H1 (cell line): ENCODE measurements at regions not wholly inside any gene's neighbourhood (a gene's known extent, or its start where the extent isn't known, plus 50 kb on each side); places are given as distances from the start of the nearest gene placed in this dataset.

Source experiments
- CTCF ChIA-PET: fragments of 300-600 bp; sonication (Branson Sonifier 250); formaldehyde crosslinking; loops from one replicate; lab custom pipeline; 2021; ENCODE audit not compliant: partially characterized antibody; lab: Charles Lee
- POLR2A ChIA-PET: fragments of 300-600 bp; sonication (Branson Sonifier 250); formaldehyde crosslinking; loops from one replicate; lab custom pipeline; 2021; ENCODE audit warnings: inconsistent platforms; ENCODE audit not compliant: partially characterized antibody; lab: Charles Lee
- DNase-seq, 2 experiments: peaks; one replicate each; pipeline versions ENCODE4 v3.0.0 to v3.0.0-alpha.2; 2010 to 2022; ENCODE audit warnings: low spot score in 2 of 2, low read depth in 1 of 2, mixed read lengths in 1 of 2
- FAIRE-seq: peaks from 2 replicates; lab custom pipeline; 2011; peaks lifted over from hg19 to GRCh38; lab: Jason Lieb, UNC
- H2AFZ ChIP-seq: 2 replicates; pipeline ENCODE4 v1.8.1; 2012; ENCODE audit warnings: low read length, inconsistent platforms
- H2AK5ac ChIP-seq: 2 replicates; pipeline ENCODE4 v1.6.1; 2013; ENCODE audit warnings: low read depth, low read length
- H2BK120ac ChIP-seq: replicated peaks from 2 replicates; pipeline ENCODE3; 2013; ENCODE audit warnings: low read depth, low read length, inconsistent platforms
- H2BK12ac ChIP-seq: 2 replicates; pipeline ENCODE4 v1.6.1; 2013; ENCODE audit warnings: low read depth, low read length
- H2BK15ac ChIP-seq: 2 replicates; pipeline ENCODE4 v1.6.1; 2013; ENCODE audit warnings: low read length
- H2BK20ac ChIP-seq: 2 replicates; pipeline ENCODE4 v1.6.1; 2013; ENCODE audit warnings: low read length
- H2BK5ac ChIP-seq: 2 replicates; pipeline ENCODE4 v1.6.1; 2013; ENCODE audit warnings: low read depth, low read length
- H3K14ac ChIP-seq: 2 replicates; pipeline ENCODE4 v1.6.1; 2013; ENCODE audit warnings: inconsistent platforms; ENCODE audit not compliant: insufficient read length
- H3K18ac ChIP-seq: 2 replicates; pipeline ENCODE4 v1.6.1; 2013; ENCODE audit warnings: low read length; ENCODE audit errors: extremely low read depth
- H3K23ac ChIP-seq: 2 replicates; pipeline ENCODE4 v1.6.1; 2013; ENCODE audit warnings: inconsistent platforms; ENCODE audit not compliant: insufficient read length
- H3K23me2 ChIP-seq: 2 replicates; pipeline ENCODE4 v1.6.1; 2013; ENCODE audit warnings: low read depth, low read length
- H3K27ac ChIP-seq: 2 replicates; pipeline ENCODE4 v1.6.1; 2011; ENCODE audit warnings: low read depth, low read length, inconsistent platforms
- H3K27me3 ChIP-seq, 4 experiments: replicated peaks in 1 of 4; 1 replicate in 1 of 4; 2 replicates in 3 of 4; pipeline versions ENCODE4 v1.6.1 to v1.8.1; 2011 to 2013; ENCODE audit warnings: low read length in 3 of 4, mild to moderate bottlenecking in 3 of 4, inconsistent platforms in 2 of 4, mixed read lengths in 2 of 4, moderate library complexity in 1 of 4; ENCODE audit not compliant: control insufficient read depth in 3 of 4, insufficient read depth in 3 of 4; ENCODE audit errors: extremely low read depth in 1 of 4
- H3K36me3 ChIP-seq, 4 experiments: 2 replicates each; pipeline versions ENCODE4 v1.6.1 to v1.8.1; 2011 to 2013; ENCODE audit warnings: mild to moderate bottlenecking in 4 of 4, low read length in 3 of 4, moderate library complexity in 2 of 4, control low read depth in 1 of 4, inconsistent platforms in 1 of 4; ENCODE audit not compliant: insufficient read depth in 4 of 4, control insufficient read depth in 2 of 4
- H3K4ac ChIP-seq: replicated peaks from 2 replicates; pipeline ENCODE3; 2013; ENCODE audit warnings: low read length, low read depth, mixed read lengths, inconsistent platforms; ENCODE audit not compliant: insufficient read length
- H3K4me1 ChIP-seq, 4 experiments: replicated peaks in 1 of 4; 1 replicate in 1 of 4; 2 replicates in 3 of 4; pipeline versions ENCODE4 v1.6.1 to v1.8.1; 2011 to 2013; ENCODE audit warnings: low read length in 3 of 4, inconsistent platforms in 2 of 4, mixed read lengths in 1 of 4; ENCODE audit not compliant: insufficient read depth in 4 of 4, control insufficient read depth in 3 of 4
- H3K4me2 ChIP-seq, 2 experiments: 2 replicates each; pipeline versions ENCODE4 v1.6.1 to v1.8.1; 2011 to 2013; ENCODE audit warnings: low read depth in 2 of 2, low read length in 2 of 2, control low read depth in 1 of 2, inconsistent platforms in 1 of 2, mild to moderate bottlenecking in 1 of 2; ENCODE audit not compliant: insufficient read depth in 1 of 2
- H3K4me3 ChIP-seq, 4 experiments: fragments of 200-600, 300-600 bp in 1 of 4; sonication (generic), shearing (Covaris generic), sonication (Bioruptor Twin) in 1 of 4; 2 replicates each; pipeline versions ENCODE4 v1.5.1 to v1.8.1; 2011 to 2016; ENCODE audit warnings: low read length in 4 of 4, low read depth in 3 of 4, control low read depth in 2 of 4, inconsistent platforms in 2 of 4, mild to moderate bottlenecking in 2 of 4, mixed read lengths in 1 of 4, moderate library complexity in 1 of 4; ENCODE audit not compliant: insufficient read depth in 2 of 4; ENCODE audit errors: extremely low read depth in 1 of 4
- H3K56ac ChIP-seq: replicated peaks from 2 replicates; pipeline ENCODE3; 2013; ENCODE audit warnings: low read depth, mild to moderate bottlenecking, mixed read lengths, low read length, inconsistent platforms; ENCODE audit not compliant: insufficient read length
- H3K79me1 ChIP-seq: 2 replicates; pipeline ENCODE4 v1.6.1; 2013; ENCODE audit warnings: low read depth, low read length, control low read depth
- H3K79me2 ChIP-seq, 2 experiments: 2 replicates each; pipeline versions ENCODE4 v1.6.1 to v1.8.1; 2012 to 2013; ENCODE audit warnings: low read length in 2 of 2, mild to moderate bottlenecking in 2 of 2, inconsistent platforms in 1 of 2; ENCODE audit not compliant: insufficient read depth in 2 of 2, control insufficient read depth in 1 of 2
- H3K9ac ChIP-seq, 4 experiments: replicated peaks in 1 of 4; 1 replicate in 1 of 4; 2 replicates in 3 of 4; pipeline versions ENCODE4 v1.6.1 to v1.8.1; 2011 to 2013; ENCODE audit warnings: low read depth in 3 of 4, low read length in 3 of 4, control low read depth in 2 of 4, mild to moderate bottlenecking in 2 of 4, moderate library complexity in 2 of 4, inconsistent platforms in 1 of 4; ENCODE audit errors: extremely low read depth in 1 of 4
- H3K9me3 ChIP-seq, 2 experiments: 2 replicates each; pipeline versions ENCODE4 v1.6.1 to v1.8.1; 2012 to 2013; ENCODE audit warnings: mild to moderate bottlenecking in 2 of 2, moderate library complexity in 2 of 2, control low read depth in 1 of 2, inconsistent platforms in 1 of 2, low read depth in 1 of 2, low read length in 1 of 2, mixed read lengths in 1 of 2; ENCODE audit not compliant: insufficient read depth in 2 of 2
- H4K20me1 ChIP-seq, 2 experiments: replicated peaks in 1 of 2; 2 replicates each; pipeline versions ENCODE3 to v1.8.1; 2011 to 2013; ENCODE audit warnings: inconsistent platforms in 2 of 2, low read length in 2 of 2, mild to moderate bottlenecking in 1 of 2; ENCODE audit not compliant: insufficient read depth in 2 of 2, control insufficient read depth in 1 of 2
- H4K5ac ChIP-seq: 2 replicates; pipeline ENCODE4 v1.6.1; 2013; ENCODE audit warnings: low read length, low read depth, mixed read lengths, inconsistent platforms; ENCODE audit not compliant: insufficient read length
- H4K8ac ChIP-seq: 2 replicates; pipeline ENCODE4 v1.8.0; 2013; ENCODE audit warnings: mild to moderate bottlenecking, moderate library complexity, low read length, inconsistent platforms; ENCODE audit not compliant: insufficient read depth; ENCODE audit errors: extremely low read depth
- H4K91ac ChIP-seq: replicated peaks from 2 replicates; pipeline ENCODE3; 2013; ENCODE audit warnings: low read length, mixed read lengths, inconsistent platforms; ENCODE audit not compliant: insufficient read length
- BRCA1 ChIP-seq: IDR thresholded peaks from 2 replicates; pipeline ENCODE4 v1.6.1; 2012; ENCODE audit warnings: low read depth, low read length, improper control_type of control experiment
- HDAC2 ChIP-seq, 2 experiments: fragments of 300-600 bp in 1 of 2; sonication (generic) in 1 of 2; IDR thresholded peaks; 2 replicates each; pipeline ENCODE4 v1.6.1; 2011 to 2012; ENCODE audit warnings: low read depth in 2 of 2, low read length in 2 of 2, mild to moderate bottlenecking in 2 of 2, moderate library complexity in 2 of 2, borderline replicate concordance in 1 of 2, inconsistent platforms in 1 of 2
- PHF8 ChIP-seq: fragments of 200-600 bp; sonication (generic); conservative IDR thresholded peaks from 2 replicates; pipeline ENCODE4 v1.7.1; 2012; ENCODE audit warnings: low read depth, mild to moderate bottlenecking, inconsistent platforms, low read length, moderate library complexity
- RBBP5 ChIP-seq: IDR thresholded peaks from 2 replicates; pipeline ENCODE4 v1.7.1; 2012; ENCODE audit warnings: low read depth, mild to moderate bottlenecking, inconsistent platforms, low read length, moderate library complexity, borderline replicate concordance
- TEAD4 ChIP-seq: IDR thresholded peaks from 2 replicates; pipeline ENCODE4 v1.6.1; 2012; ENCODE audit warnings: low read depth, low read length, inconsistent platforms, mixed read lengths
- WGBS, 2 experiments: shearing (Covaris generic) in 1 of 2; methylation state at CpG; one replicate each; pipeline versions ENCODE4 v1.1.6 to v1.1.7; 2013 to 2015; ENCODE audit warnings: low lambda C conversion rate in 2 of 2, mixed read lengths in 2 of 2, inconsistent platforms in 1 of 2, low coverage in 1 of 2, missing lambda C conversion rate in 1 of 2; ENCODE audit not compliant: insufficient replicate concordance in 2 of 2, insufficient coverage in 1 of 2, insufficient read length in 1 of 2; ENCODE audit errors: extremely low coverage in 1 of 2, missing lambda C conversion rate in 1 of 2; 5-methylcytosine and 5-hydroxymethylcytosine counted together

GRCh38 chr5:39475881-39476842, 51.4 kb upstream of the DAB2 start:
- Histone ChIP-seq H3K79me2 (no peaks in the 10 kb centered on the region), H3K9ac (no peak overlapping the region), H3K4me2 (no peak overlapping the region), H3K23me2 (no peaks in the 10 kb centered on the region), H2BK120ac (no peak overlapping the region), H3K4me1 (peaks cover 0 to 5% (median 1%) of the 10 kb centered on the region in 4 experiments; a peak in 2 of 7 replicates), H3K27ac (no peak overlapping the region), H2BK20ac (no peak overlapping the region), H3K4ac (no peak overlapping the region), H2BK12ac (no peak overlapping the region), H2AFZ (no peak overlapping the region), H4K8ac (no peak overlapping the region), H2AK5ac (no peak overlapping the region), H3K27me3 (no peaks in the 10 kb centered on the region), H4K91ac (no peak overlapping the region), H3K4me3 (no peak overlapping the region), H3K79me1 (no peaks in the 10 kb centered on the region), H3K18ac (no peak overlapping the region), H3K23ac (no peak overlapping the region), H3K56ac (no peak overlapping the region), H2BK5ac (no peak overlapping the region), H3K9me3 (no peaks in the 10 kb centered on the region), H4K5ac (no peak overlapping the region), H3K36me3 (no peaks in the 10 kb centered on the region), H3K14ac (no peak overlapping the region), H2BK15ac (no peak overlapping the region), H4K20me1 (no peaks in the 10 kb centered on the region)
- ChIA-PET CTCF (interaction anchor here (0.5 to 1.3 kb wide), 4 partner anchors 20 to 100 kb away, joined by 3 to 6 read pairs (median 4); no protein-coding TSS in a partner anchor), POLR2A (no interaction called here)
- FAIRE-seq (no peak), DNase-seq (no peak)
- 90% methylated on average over 5 of the region's 5 CpGs; no CpG with 5 or more reads in 1 of the 2 experiments for WGBS, 2 experiments
- TF ChIP-seq BRCA1 (no peak), HDAC2 (IDR thresholded peaks at IDR 0.05; ENCODE audit: borderline replicate concordance in 1 of 2, low read depth in 2 of 2, low read length in 2 of 2) (no peak), TEAD4 (no peak), RBBP5 (no peak), PHF8 (no peak)
